Activated B cell treated with CpG ODN at 0.5 μM for 24 hours (primary cell): ENCODE measurements at regions not wholly inside any gene's neighbourhood (a gene's known extent, or its start where the extent isn't known, plus 50 kb on each side); places are given as distances from the start of the nearest gene placed in this dataset.

Experiments used
- ATAC-seq: fragments of 200-7000 bp; cut with Tn5 transposase; one replicate; pipeline ENCODE4 v1.10.0; 2021; ENCODE audit warnings: low read depth, mild to moderate bottlenecking, moderate library complexity
- CTCF ChIA-PET: fragments of 350-600 bp; sonication (Branson Sonifier 250); formaldehyde crosslinking; loops from one replicate; lab custom pipeline; 2021; ENCODE audit warnings: antibody characterized with exemption; lab: Charles Lee
- POLR2A ChIA-PET: fragments of 350-600 bp; sonication (Branson Sonifier 250); formaldehyde crosslinking; loops from one replicate; lab custom pipeline; 2021; ENCODE audit warnings: antibody characterized with exemption; lab: Charles Lee
- DNase-seq: peaks from one replicate; pipeline ENCODE4 v3.0.0; 2022
- H3K27ac Mint-ChIP-seq: one replicate; pipeline ENCODE4 v1.8.0; 2020; ENCODE audit warnings: mixed read lengths
- H3K27me3 Mint-ChIP-seq: one replicate; pipeline ENCODE4 v1.8.0; 2021; ENCODE audit warnings: mixed read lengths
- H3K36me3 Mint-ChIP-seq: one replicate; pipeline ENCODE4 v1.8.0; 2021; ENCODE audit warnings: low read depth, mixed read lengths
- H3K4me1 Mint-ChIP-seq: one replicate; pipeline ENCODE4 v1.8.0; 2021; ENCODE audit warnings: mixed read lengths
- H3K4me3 Mint-ChIP-seq: one replicate; pipeline ENCODE4 v1.8.0; 2020; ENCODE audit warnings: mild to moderate bottlenecking, mixed read lengths
- H3K9me3 Mint-ChIP-seq: one replicate; pipeline ENCODE4 v1.8.0; 2020; ENCODE audit warnings: mixed read lengths
- intact Hi-C: fragments of 100-400 bp; cut with micrococcal nuclease; formaldehyde crosslinking; loops from one replicate; pipeline ENCODE4 v1.15.1; 2024
- TF ChIP-seq, protein P1 (sequence below): fragments of 200-600 bp; IDR thresholded peaks from one replicate; pipeline ENCODE4 v1.8.0; 2022; ENCODE audit warnings: antibody characterized with exemption, mild to moderate bottlenecking

DNA sequence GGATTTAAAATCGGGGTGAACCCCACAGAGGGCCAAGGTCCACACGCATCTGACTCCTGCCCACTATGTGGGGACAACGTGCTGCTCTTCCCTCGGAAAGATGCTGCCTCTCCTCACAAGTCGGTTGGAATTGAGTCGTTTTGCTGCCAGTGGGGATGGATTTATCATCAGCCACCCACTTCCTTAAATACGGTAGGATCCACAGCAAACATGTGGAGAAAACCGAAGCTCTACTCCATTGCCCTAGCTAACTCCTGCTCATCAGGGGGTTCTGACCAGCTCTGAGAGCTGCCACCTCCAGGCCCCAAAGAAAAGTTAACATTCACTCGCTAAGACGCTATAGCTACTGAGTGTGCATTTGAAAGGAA, 80.9 kb downstream of the CHRNA1 start:
- no peak for DNase-seq
- Mint-ChIP-seq H3K27me3 (no peaks in the 10 kb centered on the region), H3K36me3 (peaks cover 2% of the 10 kb centered on the region), H3K9me3 (no peaks in the 10 kb centered on the region), H3K4me1 (peaks cover 21% of the 10 kb centered on the region), H3K27ac (peak overlapping the region; percentile 83), H3K4me3 (peak overlapping the region; percentile 90)
- TF ChIP-seq, protein P1, sequence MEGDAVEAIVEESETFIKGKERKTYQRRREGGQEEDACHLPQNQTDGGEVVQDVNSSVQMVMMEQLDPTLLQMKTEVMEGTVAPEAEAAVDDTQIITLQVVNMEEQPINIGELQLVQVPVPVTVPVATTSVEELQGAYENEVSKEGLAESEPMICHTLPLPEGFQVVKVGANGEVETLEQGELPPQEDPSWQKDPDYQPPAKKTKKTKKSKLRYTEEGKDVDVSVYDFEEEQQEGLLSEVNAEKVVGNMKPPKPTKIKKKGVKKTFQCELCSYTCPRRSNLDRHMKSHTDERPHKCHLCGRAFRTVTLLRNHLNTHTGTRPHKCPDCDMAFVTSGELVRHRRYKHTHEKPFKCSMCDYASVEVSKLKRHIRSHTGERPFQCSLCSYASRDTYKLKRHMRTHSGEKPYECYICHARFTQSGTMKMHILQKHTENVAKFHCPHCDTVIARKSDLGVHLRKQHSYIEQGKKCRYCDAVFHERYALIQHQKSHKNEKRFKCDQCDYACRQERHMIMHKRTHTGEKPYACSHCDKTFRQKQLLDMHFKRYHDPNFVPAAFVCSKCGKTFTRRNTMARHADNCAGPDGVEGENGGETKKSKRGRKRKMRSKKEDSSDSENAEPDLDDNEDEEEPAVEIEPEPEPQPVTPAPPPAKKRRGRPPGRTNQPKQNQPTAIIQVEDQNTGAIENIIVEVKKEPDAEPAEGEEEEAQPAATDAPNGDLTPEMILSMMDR: no peak
- POLR2A ChIA-PET: interaction anchor here (0.6 to 1.5 kb wide), 13 partner anchors 49 to 648 kb away, joined by 3 to 20 read pairs (median 4); partner anchors contain the start of genes SCRN3 and WIPF1
- intact Hi-C loops: loop anchor here (1.0 to 2.0 kb wide), 5 partner anchors 75 to 485 kb away; partner anchors contain the start of genes ATF2 and GPR155
- CTCF ChIA-PET: interaction anchor here (0.6 to 9.7 kb wide), 11 partner anchors 9 to 222 kb away, joined by 3 to 158 read pairs (median 4); partner anchors contain the start of gene WIPF1
- peak; percentile 51 for ATAC-seq

DNA sequence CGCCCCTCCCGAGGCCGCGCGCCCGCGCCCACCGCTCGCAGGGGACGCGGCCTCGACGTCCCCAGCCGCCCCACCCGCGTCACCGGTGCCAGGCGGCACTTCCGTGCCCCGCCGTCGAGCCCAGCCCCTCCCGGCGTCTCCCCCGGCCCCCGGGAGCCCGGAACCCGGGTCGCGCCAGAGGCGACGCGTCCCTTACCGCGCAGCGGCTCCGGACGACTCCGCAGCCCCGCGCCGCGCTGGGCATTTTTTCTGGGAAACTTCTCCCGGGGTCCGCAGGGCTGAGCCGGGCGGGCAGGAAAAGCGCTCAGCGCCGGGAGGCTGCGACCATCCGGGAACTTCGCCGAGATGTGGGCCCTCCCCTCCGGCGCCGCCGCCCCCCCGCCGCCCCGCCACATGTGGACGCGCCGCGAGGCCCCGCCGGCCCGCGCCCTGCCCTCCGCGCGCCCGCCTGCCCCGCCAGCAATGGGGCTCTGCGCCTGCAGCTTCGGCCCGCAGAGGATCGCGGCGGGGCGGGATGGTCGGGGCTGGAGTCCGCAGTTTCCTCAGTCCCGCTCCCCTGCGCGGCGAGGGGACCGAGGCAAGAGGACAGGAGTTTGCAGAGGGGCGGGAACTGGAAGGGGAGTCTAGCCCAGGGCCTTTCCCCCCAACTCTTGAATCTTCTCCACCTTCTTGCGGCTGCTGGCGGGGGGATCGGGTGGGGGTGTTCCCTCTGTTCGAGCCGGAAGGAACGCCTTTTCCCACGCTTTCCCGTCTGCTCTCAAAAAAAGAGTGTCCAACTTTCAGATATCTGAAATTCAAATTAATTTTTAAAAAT, 81.5 kb downstream of the CHRNA1 start:
- no peaks in the 10 kb centered on the region for H3K27me3 Mint-ChIP-seq
- TF ChIP-seq, protein P1: no peak
- POLR2A ChIA-PET: interaction anchor here (0.6 to 1.7 kb wide), 16 partner anchors 48 to 647 kb away, joined by 3 to 20 read pairs (median 5); partner anchors contain the start of gene WIPF1
- H3K36me3 Mint-ChIP-seq: peaks cover 2% of the 10 kb centered on the region
- peak overlapping the region; percentile 83 for H3K27ac Mint-ChIP-seq
- no peaks in the 10 kb centered on the region for H3K9me3 Mint-ChIP-seq
- intact Hi-C loops: loop anchor here (1.0 to 2.0 kb wide), 6 partner anchors 48 to 486 kb away; partner anchors contain the start of genes ATF2 and GPR155
- peaks cover 16% of the 10 kb centered on the region for H3K4me1 Mint-ChIP-seq
- peak overlapping the region; percentile 90 for H3K4me3 Mint-ChIP-seq
- DNase-seq (peak; percentile 63), ATAC-seq (peak; percentile 74)
- CTCF ChIA-PET: interaction anchor here (0.8 to 9.7 kb wide), 12 partner anchors 10 to 221 kb away, joined by 3 to 158 read pairs (median 6); partner anchors contain the start of gene WIPF1

DNA sequence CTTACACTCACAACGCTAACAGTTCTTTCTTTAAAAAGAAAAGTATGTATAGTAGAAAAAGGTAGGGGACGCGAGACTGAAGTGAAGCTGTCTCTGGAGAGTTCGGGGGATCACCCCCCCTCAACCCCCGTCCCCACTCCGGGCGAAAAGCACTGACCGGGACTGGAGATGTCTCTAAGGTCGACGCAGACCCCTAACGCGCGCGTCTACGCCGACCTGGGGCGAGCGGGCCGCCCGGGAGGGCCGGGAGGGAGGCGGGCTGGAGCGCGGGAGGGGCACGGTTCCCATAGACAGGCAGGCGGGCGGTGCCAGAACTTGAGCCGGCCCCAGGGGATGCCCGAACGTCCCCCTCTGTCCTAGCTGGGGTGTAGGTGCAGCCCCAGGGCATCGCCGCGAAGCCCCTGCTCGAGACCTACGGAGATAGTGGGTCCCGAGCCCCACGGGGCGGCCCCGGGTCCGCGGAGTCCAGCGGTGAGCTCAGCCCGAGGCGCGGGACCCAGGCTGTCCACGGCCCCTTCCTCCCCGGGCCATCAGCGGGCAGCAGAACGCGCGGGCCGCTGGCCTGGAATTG, 82.2 kb downstream of the CHRNA1 start:
- H3K27ac Mint-ChIP-seq: peak overlapping the region; percentile 65
- H3K36me3 Mint-ChIP-seq: peaks cover 2% of the 10 kb centered on the region
- ATAC-seq (peak; percentile 52), DNase-seq (peak; percentile 49)
- peaks cover 16% of the 10 kb centered on the region for H3K4me1 Mint-ChIP-seq
- POLR2A ChIA-PET: interaction anchor here (0.6 to 1.7 kb wide), 8 partner anchors 48 to 219 kb away, joined by 3 to 16 read pairs (median 6); partner anchors contain the start of gene WIPF1
- TF ChIP-seq, protein P1: no peak
- H3K9me3 Mint-ChIP-seq: no peaks in the 10 kb centered on the region
- peak overlapping the region; percentile 86 for H3K4me3 Mint-ChIP-seq
- H3K27me3 Mint-ChIP-seq: no peaks in the 10 kb centered on the region
- intact Hi-C loops: loop anchor here (1.0 to 2.0 kb wide), 4 partner anchors 48 to 487 kb away; partner anchors contain the start of genes ATF2 and GPR155
- CTCF ChIA-PET: interaction anchor here (0.7 to 9.7 kb wide), 8 partner anchors 9 to 220 kb away, joined by 3 to 158 read pairs (median 5); no protein-coding TSS in a partner anchor

DNA sequence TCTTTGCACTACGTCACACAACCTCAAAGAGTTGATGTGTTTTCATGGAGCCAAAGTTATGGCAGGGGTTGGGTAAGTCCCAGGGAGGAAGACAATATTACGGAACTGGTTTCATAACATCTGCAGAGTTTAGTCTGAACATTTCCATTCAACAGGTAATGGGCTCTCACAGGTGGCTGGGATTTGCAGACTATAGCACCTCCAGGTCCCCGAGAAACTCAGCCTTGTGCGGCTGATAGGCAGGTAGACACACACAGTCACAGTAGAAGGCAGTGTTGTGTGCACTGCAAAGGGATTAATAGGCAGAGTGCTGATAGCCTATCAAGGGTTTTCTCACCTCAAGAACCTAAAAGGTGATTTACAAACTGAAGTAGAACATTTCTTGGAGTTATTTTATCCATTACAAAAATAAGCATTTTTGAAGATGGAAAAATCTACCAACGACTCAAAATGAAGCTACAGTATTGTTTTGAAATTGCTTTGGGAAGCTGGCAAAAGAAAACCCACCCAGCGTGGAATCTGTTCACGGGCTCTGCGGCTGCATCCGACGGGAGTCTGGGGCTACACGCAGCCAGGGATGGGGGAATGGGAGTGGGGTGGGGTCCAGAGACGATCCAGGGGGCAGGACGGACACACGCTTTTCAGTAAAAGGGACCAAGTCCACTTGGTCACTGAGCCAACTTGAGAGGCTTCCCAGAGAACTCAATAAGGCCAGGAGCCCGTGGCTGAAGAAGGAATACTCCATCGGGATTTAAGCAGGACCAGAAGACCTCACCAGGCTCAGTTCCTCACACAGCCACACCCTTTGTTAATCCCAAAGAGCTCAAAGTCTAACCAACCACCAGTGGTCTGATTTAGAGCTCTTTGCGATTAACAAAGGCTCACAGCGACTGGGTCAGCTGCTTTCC, 82.9 kb downstream of the CHRNA1 start:
- Mint-ChIP-seq H3K27me3 (no peaks in the 10 kb centered on the region), H3K9me3 (no peaks in the 10 kb centered on the region), H3K4me3 (peak overlapping the region; percentile 86), H3K27ac (peak overlapping the region; percentile 65), H3K4me1 (peaks cover 16% of the 10 kb centered on the region), H3K36me3 (peaks cover 2% of the 10 kb centered on the region)
- DNase-seq (no peak), ATAC-seq (no peak)
- ChIA-PET CTCF (interaction anchor here (0.7 to 9.7 kb wide), 9 partner anchors 8 to 220 kb away, joined by 3 to 158 read pairs (median 4); no protein-coding TSS in a partner anchor), POLR2A (interaction anchor here (1.0 to 1.7 kb wide), 5 partner anchors 47 to 88 kb away, joined by 5 to 16 read pairs (median 8); partner anchors contain the start of gene WIPF1)
- intact Hi-C loops: loop anchor here (1.0 to 2.0 kb wide), 4 partner anchors 47 to 487 kb away; partner anchors contain the start of genes ATF2 and GPR155
- TF ChIP-seq, protein P1: no peak
